HG02852 (cell line): ENCODE measurements at regions not wholly inside any gene's neighbourhood (a gene's known extent, or its start where the extent isn't known, plus 50 kb on each side); places are given as distances from the start of the nearest gene placed in this dataset.
"Not testable (repeated sequence)": the region's sequence is repeated elsewhere in the genome, so short reads cannot be mapped to it uniquely, and the experiment has no call there.

ENCODE experiments used
- ATAC-seq: cut with Tn5 transposase; IDR thresholded peaks from one replicate; pipeline ENCODE4 v1.9.1; 2021; ENCODE audit warnings: mild to moderate bottlenecking, moderate library complexity; ENCODE audit not compliant: unreplicated experiment

- ATAC-seq = peak; percentile 94
Measured at GRCh38 chr1:209086486-209087192, 496.9 kb upstream of the CAMK1G start.

DNA sequence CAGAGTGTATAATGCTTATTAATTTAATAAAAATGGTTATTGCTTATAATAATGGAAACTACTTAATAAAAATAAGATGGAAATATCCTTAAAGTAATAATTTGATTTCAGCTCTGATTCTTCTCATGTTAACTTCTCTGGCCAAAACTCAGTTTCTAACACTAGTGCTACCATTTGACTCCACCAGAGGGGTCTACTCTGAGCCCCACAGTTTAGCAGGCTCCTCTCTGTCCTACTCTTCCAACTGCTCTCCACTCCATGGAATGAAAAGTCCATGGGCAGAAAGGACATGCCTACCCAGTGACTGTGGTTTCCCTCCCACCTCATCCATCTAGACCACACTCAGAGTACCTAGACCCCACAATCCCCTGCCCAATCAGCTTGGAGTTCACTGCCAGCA is 489.1 kb upstream of the CAMK1G start:
- ATAC-seq = no peak

- ATAC-seq = no peak
Measured at GRCh38 chr1:209095627-209096595, 487.6 kb upstream of the CAMK1G start.

DNA sequence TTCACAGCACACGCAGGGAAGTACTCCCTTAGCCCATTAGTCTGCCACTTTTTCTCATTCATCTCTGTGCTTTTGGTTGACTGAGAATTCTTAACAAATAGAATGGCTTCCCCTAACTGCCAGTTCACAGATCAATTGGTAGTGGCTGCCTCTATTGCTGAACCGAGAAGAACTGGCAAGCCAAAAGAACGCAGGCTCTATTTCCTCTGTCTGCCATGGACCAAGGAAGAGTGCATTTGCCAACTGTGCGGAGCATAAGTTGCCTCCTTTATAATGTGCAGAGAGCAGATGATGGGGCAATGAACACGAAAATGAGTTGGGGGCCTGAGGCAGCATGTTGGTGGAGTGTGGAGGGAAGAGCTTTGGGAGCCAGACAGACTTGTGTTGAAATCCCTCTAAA is 483.1 kb upstream of the CAMK1G start:
- ATAC-seq = no peak

DNA sequence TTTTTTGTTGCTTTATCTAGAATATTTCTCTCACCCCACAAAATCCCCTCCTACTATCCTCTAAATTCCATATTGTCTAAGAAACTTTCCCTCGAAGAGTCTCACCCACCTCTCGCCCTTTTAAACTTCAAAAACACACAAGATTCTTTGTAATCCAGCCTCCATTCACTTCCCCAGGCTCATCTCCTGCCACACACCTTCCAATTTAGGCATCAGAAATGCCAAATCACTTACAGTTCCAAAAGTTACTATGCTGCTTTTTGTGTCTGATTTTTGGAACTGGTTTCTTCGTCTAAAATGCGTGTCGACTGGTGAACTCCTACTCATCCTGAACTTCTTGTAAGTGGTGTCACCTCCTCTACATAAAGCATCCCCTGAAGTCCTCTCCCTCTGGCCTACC is 482.4 kb upstream of the CAMK1G start:
- no peak for ATAC-seq

DNA sequence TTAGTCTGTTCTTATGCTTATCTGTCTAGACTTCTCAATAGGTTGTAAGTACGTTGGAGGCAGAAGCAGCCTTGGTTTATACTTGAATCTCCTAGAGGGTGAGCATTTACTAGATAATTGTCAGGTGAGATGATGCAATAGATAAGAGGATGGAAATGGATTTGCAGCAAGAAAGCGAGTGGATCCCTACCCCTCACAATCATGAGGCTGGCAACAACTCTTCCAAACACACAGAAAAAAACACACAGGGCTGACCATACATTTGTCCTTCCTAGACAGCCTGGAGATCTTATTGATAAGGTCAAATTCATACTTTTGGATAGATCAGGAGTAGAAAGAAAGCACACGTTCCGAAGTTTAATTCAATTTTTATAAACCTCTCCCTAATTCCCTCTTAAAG is 481.4 kb upstream of the CAMK1G start:
- ATAC-seq = no peak

- ATAC-seq = no peak
Measured at GRCh38 chr1:209102531-209102930, 481.0 kb upstream of the CAMK1G start.

- peak; percentile 64 for ATAC-seq
Measured at GRCh38 chr1:209103092-209103491, 480.4 kb upstream of the CAMK1G start.

DNA sequence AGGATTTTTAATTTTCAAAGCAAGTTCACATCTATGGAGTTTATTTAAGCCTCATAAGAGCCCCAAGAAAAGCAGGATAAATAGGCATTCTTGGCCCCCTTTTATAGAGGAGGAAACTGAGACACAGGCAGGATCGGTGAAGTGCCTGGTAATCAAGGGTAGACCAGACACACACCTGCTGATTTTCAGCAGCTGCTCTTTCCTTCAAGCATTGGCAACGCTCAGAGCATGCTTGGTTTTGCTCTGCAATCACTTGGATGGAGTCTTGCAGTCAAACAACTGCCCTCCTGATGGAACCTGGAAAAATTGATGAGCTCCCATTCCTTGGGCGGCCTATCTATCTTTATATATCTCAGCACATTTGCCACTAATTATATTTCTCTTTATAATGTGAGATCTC is 478.9 kb upstream of the CAMK1G start:
- no peak for ATAC-seq

DNA sequence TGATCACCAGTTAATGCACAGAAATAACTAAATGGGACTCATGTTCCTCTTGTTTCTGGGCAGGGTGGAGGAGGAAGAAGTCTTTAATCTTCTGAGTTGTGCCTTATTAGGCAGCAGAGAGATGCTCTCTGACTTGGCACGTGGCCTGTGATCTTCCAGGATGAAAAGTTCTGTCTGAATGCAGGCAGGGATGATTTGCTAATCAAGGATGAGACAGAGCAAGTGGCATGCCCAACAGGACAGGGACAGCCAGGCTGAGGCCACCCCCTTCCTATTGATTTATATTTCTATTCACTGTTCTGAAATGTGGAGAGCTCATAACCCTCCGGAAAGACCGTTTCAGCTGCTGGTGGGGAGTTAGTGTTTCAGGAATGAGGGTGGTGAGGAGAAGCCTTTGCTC is 477.8 kb upstream of the CAMK1G start:
- no peak for ATAC-seq

DNA sequence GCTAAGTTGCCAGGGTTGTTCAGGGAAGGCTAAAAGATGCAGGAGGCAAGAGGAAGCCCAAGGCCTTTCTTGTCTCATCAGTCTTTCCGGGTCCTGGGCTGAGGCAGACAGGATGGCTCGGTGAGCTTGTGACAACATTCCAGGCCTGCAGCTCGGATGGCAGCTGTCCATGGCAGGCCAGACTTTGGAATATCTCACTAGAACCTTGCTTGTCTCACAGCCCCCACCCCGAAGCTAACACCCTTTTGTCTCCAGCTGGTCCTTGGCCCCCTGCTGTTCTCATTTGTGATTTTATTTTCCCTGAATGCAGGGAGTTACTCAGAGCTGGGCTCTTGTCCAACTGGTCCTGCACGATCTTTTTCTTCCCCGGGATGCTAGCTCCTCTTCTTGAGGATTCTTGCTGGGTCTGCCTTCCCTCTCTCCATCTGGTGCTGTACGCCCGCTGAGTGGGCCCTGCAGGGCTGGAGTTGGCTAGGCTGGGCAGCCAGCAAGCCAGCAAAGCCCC is 477.2 kb upstream of the CAMK1G start:
- ATAC-seq = no peak

DNA sequence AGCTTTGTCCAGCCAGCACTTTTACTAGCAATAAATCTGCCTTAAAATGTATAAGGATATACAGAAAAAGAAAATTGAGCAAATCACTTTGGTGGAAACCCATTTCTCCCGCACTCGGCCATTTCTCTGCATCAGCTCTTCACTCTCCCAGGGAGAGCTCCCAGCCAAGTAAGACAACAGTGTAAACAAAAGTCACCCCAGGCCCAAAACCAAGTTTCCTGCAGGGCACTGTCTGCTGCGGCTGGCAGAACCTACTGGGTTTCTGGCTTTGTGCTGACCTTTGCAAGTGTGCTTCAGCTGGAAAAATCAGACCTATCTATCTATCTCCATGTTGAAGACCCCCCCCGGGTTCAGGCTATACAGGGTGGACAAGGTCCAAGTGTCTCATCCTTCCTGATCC is 476.7 kb upstream of the CAMK1G start:
- ATAC-seq = no peak

GRCh38 chr1:209107535-209107934 is 476.0 kb upstream of the CAMK1G start:
- peak; percentile 58 for ATAC-seq

DNA sequence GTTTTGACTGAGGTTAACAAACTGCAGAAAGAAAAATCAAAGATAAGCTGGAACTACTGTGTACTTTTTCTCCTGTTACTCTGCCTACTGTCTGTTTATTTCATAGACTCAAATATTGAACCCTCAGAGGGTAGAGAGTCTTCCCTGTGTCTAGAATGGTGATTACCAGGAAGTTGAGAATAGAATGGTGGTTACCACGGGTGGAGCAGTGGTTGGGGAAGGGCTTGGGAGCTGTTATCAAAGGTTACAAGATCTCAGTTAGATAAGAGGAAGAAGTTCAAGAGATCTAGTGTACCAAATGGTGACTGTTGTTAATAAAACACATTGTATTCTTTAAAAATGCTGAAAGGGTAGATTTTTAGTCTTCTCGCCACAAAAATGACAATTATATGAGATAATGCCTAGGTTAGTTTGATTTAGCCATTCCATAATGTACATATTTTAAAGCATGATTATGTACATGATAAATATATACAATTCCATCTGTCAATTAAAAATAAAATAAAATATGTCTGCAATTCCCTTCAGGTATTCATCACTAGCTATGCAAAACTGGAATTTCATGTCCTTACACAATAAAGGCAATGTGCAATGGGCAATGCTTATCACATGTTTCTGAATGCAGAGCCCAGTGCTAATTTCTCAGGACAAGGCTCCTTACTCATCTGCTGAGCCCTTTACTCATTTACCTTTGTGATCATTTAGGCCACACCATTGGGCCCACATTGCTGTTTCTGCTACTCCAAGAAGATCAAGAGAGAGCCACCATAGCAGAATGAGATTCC is 474.3 kb upstream of the CAMK1G start:
- no peak for ATAC-seq

DNA sequence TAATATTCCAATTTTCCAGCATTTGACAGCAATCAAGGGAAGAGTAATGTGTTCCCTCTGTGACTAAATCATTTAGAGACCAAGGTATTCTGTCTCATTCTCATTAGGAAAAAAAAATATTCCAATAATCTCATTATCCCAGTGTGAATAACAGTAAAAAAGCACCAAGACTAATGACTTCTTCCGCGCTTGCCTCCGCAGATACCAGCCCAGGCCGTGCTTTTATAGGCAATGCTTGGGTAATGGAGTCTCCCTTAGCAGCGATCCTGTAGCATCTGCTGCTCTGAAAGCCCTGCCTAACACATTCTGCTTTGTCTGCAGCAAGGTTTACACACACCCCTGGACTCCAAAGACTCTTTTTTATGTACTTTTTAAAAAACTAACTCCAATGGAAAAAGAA is 470.0 kb upstream of the CAMK1G start:
- ATAC-seq = no peak

GRCh38 chr1:209116705-209117104 is 466.8 kb upstream of the CAMK1G start:
- ATAC-seq = no peak

DNA sequence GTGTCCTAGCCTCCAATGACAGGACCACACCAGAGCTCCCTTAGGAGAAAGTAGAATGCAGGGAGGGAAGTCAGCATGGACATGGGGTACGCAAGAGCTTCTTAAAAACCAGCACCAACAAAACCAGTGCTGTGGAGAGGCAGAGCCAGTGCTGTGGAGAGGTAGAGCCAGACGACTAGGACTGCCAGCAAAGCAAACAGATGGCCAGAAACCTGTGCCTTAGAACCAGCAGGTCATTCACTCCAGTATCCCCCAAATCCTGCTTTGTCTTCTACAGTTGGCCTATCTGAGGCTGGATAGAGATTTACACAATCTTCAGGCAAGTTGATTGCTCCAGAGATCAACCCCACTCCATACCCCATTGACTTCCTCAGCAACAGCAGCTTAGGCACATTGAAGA is 459.9 kb upstream of the CAMK1G start:
- no peak for ATAC-seq

GRCh38 chr1:209129091-209129490 is 454.4 kb upstream of the CAMK1G start:
- ATAC-seq = not testable (repeated sequence)

DNA sequence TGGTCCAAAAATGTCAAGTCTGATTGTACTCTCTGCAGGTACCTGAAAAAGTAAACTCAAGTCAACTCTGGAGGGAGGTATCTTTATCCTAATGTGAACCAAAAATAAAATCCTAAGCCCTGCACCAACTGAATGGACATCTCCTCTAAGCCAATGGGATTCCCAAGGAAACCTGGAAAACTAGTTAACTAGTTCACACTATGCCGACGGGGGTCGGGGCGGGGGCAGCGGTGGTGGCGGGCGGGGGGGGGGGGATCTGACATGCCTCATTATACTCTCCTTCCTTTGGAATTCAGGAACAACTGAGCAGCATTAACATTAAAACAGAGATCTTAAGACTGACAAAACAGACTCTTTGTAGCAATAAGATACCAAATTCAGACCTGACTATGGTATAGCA is 452.6 kb upstream of the CAMK1G start:
- ATAC-seq = no peak

DNA sequence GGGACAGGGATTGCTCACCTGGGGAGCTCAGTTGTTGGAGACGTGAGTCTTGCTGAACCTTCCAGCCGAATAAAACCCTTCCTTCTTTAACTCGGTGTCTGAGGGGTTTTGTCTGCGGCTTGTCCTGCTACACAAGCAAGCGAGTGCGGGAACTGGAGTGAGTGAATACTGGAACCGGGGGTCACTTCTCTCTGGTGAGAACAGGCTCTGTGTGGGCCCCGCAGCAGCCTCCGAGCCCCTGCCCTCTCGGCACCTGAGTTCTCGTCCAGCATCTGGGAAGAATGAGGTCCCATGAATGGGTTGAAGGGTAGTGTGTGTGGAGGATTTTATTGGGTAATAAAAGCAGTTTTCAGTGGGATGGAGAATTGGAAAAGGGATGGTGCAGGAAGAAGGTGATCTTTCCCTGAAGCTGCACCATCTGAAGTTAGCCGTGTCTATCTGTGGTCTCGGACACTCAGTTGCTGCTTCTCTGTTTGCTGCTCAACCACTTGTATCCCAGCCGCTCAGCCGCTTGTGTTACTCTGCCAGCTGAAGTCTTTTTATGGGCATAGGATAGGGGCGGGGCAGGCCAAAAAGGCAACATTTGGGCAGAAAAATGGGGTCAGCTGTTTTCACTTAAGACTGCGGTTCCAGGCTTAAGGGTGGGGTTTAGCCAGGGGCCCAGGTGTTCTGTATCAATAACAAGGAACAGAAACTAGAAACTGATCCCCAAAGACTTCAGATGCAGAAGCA is 450.6 kb upstream of the CAMK1G start:
- no peak for ATAC-seq
